Muscle of arm (tissue), 1 donor: ENCODE measurements at regions not wholly inside any gene's neighbourhood (a gene's known extent, or its start where the extent isn't known, plus 50 kb on each side); places are given as distances from the start of the nearest gene placed in this dataset.
"Not testable (repeated sequence)": the region's sequence is repeated elsewhere in the genome, so short reads cannot be mapped to it uniquely, and the experiment has no call there.

Experiments
- DNase-seq: peaks from one replicate; pipeline ENCODE4 v3.0.0-alpha.2; 2013

DNA sequence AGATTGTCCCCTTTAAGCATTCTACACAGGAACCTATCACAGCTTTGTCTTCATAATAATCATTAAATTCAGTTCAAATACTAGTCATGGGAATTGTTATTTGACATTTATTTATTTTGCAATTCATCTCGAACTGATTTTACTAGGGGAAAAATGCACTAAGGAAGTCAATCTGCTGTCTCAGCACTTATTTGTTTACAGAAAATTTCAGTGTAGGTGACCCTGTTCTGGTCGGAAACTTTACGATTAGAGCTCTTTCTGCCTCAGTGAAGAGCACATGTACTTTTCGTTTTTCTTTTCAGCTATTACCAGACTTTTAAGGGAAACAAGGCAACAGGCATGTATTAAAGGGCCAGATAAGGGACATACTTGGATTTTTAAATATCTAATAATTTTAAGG is 1405.7 kb upstream of the ZEB2 start:
- no peak for DNase-seq

DNA sequence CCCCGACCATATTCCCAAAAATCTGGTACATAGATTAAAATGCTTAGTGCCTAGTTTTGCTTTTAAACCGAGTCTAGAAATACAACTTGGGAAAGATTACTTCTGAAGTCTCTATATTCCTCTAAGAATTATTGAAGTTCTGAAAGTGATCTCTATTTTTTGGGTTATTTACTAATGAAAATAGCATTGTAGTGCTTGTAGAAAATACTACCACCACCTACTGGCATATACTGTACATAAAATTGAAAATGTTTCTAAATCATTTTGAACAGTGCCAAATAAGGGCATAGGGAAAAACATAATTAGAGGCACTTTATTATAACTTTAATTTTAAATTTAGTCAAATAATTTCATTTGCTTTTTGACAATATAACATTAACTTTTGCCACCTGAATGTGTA is 1399.6 kb upstream of the ZEB2 start:
- DNase-seq = no peak

DNA sequence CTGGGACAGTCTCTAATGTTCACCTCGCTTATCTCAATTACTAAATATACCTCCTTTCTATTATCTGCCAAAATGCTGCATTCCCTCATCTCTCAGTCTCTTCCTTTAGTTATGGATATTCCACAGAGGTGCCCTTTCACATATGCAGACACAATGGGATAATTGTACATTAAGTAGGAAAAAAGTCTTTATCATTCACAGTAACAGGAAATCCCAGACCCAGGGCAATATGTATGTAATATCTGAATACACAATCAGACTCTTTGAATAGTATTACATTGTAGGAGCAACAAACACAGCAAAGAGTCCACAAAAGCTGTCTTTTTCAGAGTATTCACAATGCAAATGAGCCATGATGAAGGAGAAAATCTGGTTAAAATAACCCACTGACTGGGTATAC is 1399.0 kb upstream of the ZEB2 start:
- no peak for DNase-seq

DNA sequence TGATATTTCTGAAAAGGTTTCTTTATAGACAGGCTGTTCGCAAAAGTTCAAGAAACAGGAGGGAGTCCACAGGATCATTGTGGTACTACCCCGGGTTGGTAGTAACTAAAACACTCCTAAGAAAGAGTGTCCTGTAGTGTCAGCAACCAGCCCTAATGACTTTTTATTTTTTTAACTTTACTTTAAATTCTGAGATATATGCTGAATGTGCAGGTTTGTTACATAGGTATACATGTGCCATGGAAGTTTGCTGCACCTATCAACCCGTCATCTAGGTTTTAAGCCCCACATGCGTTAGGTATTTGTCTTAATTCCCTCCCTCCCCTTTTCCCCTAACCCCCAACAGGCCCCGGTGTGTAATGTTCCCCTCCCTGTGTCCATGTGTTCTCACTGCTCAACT is 1396.9 kb upstream of the ZEB2 start:
- DNase-seq = no peak

DNA sequence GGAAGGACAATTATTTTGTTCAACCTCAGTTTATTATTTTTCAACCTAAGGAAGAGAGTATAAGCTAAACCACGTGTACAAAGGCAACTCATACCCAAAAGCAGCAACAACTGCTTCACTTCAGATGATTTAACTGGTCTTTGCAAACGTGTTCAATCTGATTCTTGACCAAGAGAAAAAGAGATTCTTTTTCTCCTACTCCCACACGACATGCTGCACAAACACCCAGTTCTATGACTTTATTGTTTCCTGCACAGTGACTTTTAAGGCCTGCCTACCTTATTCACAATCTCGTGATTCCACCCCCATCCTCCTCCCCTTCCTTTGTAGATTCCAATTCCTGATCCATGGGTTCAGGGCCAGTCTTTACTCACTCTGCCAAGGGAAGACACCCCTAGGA is 1394.8 kb upstream of the ZEB2 start:
- no peak for DNase-seq

DNA sequence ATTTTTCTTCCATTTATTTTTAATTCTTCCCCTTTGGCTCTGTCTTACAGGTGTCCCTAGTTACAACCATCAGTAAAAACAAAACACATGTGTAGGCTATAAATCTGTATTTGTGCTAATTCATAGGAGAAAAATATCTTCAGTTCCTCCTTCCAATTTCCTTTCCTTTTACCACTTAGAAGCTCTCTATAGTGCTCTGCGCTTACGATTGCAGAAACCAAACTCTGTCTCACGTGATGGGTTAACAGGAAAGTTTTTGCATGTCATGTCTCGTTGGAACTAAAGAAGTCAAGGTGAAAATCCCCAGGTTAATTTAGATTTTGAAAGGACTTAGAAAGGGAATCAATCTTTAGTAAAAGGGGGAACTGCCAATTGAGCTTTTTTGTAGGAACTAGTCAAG is 1390.5 kb upstream of the ZEB2 start:
- DNase-seq = no peak

DNA sequence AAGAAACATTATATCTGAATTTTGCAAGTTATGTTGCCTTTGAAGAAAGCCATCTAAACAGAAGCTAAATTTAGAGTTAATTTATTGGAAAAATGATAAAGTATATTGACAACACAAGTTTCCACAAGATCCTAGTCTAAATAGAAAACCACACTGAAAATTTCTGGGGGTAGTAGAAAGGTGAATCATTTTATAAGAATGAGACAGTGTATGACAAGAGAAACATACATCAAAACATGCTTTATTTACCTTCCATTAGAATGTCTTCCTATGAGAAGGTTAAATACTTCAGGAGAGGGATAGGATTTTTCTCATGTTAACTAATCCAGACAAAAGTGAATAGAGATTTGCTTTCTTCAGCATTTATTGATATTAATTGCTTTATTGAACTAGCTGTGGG is 1389.8 kb upstream of the ZEB2 start:
- DNase-seq = no peak

DNA sequence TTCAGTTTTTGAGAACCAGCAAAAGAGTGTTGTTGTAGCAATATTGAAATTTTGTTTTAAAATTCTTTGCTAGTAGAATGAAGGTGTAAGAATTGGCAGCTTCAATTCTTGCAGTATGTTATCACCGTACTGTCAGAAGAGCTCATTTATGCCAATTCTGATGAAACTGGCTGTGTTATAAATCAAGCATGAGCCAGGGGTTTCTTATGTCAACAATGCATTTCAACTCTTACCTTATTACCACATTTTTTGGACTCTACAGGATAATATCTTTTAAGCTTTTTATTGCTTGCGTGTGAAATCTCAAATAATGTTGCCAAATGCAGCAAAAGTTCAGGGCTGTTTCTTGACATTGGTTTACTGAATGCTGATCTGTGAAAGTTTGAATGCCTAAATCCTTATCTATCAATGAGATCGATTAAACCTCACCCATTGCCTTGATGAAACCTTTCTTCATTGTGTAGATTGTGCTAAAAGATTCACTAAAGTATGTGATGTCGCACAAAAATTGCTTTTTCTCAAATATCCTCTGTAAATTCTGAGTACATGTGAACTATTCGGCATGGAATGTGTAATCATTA is 1389.3 kb upstream of the ZEB2 start:
- no peak for DNase-seq

DNA sequence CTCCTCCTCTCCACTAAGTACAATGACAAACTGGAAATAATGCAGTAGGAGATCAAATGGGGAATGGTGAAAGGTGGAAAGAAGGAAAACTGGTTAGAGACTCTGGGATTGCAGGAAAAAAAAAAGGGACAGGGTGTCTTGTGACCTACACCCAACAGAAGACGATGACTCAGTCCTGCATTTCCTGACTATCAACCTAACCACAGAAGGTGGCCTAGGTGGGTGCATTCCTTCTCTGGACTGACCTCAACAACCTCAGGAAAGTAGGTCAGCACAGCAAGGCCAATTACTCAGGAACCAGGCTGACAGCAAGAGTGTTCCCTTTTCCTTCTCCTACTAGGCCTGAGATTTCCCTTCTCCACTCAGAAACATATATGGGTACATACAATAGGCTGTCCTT is 1386.4 kb upstream of the ZEB2 start:
- no peak for DNase-seq

DNA sequence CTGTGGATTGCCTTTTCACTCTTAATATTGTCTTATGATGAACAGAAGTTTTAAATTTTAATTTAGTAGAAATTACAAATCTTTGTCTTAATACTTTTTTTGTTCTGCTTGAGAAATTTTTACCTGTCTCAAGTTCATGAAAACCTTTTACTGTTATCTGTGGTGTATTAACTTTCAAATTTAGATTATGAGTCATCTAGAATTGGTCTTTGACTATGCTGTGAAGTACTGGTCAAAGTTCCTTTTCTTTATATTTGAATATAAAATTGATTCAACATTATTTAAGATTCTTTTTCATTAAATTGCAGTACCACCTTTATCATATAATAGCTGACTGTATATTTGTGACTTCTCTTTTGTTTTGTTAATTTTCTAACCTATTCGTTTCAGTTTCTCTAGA is 1385.5 kb upstream of the ZEB2 start:
- DNase-seq = no peak

DNA sequence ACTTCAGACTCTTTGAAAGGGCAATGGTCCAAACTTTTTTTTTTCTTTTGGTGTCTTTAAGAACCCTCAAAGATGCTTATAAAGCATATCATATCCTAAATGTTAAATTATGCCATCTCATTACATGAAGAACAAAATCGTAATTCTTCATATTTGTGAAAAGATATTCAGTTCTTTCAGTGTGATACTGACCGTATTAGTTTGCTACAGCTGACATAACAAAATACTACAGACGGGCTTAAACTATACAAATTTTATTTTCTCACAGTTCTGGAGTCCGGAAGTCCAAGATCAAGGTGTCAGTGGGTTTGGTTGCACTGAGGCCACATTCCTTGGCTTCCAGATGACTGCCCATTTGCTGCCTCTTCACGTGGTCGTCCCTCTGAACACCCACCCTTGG is 1377.2 kb upstream of the ZEB2 start:
- no peak for DNase-seq

DNA sequence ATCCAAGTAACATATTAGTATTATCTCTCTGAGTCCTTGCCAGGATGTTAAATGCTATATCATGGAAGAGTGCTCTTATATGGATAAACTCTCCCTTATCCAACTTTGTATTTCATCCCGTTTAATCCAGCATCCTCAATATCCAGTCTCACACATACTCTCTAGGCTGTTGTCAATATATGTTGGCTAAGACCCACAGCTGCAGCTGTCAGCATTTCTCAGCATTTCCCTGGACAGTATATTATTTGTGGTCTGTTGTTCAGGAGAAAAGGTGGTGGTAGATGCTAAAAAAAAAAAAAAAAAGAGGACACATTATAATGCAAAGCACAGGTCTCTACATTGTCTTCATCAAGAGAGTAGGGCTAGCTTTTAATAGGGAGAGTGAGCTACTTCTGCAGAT is 1368.0 kb upstream of the ZEB2 start:
- peak; percentile 15 for DNase-seq

DNA sequence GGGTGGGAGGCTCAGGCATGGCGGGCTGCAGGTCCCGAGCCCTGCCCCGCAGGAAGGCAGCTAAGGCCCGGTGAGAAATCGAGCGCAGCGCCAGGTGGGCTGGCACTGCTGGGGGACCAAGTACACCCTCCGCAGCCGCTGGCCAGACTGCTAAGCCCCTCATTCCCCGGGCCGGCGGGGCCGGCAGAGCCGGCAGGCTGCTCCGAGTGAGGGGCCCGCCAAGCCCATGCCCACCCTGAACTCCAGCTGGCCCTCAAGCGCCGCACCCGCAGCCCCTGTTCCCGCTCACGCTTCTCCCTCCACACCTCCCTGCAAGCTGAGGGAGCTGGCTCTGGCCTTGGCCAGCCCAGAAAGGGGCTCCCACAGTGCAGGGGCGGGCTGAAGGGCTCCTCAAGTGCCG is 1361.1 kb upstream of the ZEB2 start:
- DNase-seq = not testable (repeated sequence)

DNA sequence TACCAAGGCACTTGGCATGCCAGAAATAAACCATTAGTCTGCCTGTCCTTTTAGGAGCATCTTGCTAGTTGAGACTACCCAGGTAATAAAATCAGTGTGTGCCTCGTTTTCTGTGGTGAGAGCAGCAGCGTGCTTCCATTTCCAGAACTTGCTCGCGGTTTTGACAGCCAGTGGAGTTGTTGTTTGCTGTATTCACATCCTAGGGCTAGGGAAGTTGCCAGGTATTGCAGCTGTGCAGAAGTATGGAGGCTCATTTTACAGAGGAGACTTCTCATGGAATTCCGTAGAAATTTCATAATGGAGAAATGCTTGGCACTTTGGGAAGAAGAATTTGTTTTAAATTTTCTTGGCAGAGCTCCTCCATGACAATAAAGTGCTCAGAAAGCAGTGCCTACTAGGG is 1355.1 kb upstream of the ZEB2 start:
- peak; percentile 59 for DNase-seq

DNA sequence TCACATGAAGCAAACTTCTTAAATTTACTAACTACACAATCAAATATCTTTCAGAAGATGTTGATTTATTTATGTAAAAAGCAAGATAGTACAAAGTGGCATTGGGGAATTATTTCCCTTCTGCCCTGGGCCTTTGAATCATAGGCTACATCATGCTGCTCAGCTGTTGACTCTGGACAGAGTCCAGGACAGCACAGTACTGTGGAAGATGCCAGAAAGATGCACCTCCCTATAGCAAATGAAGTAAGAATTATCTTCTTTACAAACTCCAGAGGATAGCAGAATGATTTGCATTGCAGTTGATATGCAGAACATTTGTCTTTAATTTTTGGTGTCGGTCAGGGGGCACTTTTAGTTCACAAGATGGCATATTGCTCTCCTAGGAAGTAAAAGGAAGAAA is 1354.5 kb upstream of the ZEB2 start:
- DNase-seq = peak; percentile 79

DNA sequence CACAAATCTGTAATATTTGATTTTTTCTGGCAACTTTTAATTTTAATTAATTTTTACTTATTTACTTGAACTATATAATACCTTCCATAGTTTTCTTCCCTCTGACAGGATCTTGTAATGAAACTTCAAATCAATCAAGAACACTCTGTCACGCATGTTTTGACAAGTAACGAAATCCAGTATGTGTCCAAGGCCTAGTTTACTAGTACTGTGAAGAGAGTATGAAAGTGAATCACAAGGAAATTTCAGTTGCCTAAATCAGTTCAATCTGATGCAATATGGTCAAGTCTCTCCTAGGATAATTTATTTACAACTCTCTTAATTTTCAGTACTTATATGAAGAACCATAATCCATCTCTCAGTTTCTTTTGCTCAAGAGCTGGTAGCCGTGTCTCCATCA is 1344.6 kb upstream of the ZEB2 start:
- no peak for DNase-seq

DNA sequence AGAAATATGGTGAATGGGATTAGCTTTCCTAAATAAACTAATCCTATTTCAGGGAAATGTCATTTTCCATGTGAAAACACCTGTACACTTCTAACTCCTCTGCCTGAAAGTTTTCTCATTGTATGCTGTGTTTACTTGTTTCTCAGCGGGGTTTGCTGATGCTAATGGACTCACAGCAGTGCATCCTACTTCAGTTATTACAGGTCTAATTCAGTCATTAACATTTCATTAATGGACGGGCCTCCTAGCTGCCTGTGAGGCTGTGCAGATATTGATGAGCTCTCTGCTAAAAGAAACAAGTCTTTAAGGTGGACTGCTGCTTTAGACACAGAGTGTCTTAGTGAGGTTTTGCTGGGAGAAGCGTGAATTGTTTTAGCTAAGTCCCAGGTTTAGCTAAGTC is 1342.0 kb upstream of the ZEB2 start:
- no peak for DNase-seq

DNA sequence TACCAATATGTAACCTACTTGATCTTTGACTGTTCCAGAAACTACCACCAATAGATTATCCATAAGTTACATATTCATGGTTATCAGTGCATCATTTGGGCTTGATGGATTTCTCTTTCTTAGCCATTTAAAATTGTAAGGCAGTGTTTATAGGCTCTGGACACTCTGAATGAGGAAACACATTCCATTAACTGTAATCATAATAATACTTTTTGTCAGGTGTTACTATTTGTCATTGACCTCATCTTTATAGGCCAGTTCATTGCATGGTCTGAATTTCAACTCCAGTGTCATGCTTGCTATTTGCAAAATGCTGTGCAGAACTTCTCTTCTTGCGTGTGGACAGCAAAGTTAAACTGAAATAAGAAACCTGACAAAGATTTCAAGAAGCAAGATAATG is 1340.2 kb upstream of the ZEB2 start:
- no peak for DNase-seq

DNA sequence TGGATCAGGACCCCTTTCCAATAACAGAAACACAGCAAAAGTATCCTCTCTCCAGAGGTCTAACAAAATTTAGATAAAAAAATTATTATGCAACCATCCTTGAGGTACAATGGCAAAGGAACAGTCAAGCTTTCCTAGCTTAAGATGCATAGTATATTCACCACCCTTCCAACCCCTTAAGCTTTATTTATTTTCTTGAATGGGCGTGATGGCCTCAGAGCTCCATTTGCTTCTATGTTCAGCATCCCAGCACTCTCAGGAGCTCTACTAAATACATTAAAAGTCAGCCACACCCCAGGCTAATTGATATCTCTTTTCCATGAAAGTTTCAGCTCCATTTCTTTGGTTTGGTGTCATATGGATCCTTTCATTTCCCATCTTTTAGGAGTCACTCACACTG is 1335.2 kb upstream of the ZEB2 start:
- DNase-seq = no peak

DNA sequence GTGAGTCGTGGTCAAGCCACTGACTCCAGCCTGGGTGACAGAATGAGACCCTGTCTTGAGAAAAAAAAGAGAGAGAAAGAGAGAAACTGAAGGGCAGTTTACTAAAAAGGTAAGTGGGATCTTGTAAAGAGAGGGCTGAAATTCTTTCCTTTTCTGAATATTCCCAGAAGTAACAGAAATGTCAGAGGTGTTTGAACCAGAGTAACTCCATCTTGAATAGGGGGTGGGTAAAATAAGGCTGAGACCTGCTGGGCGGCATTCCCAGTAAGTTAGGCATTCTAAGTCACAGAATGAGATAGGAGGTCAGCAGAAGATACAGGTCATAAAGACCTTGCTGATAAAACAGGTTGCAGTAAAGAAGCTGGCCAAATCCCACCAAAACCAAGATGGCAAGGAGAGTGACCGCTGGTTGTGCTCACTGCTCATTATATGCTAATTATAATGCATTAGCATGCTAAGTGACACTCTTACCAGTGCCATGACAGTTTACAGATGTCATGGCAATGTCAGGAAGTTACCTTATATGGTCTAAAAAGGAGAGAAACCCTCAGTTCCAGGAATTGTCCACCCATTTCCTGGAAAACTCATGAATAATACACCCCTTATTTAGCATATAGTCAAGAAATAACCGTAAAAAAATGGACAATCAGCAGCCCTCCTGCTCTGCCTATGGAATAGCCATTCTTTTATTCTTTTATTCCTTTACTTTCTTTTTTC is 1334.3 kb upstream of the ZEB2 start:
- DNase-seq = no peak

DNA sequence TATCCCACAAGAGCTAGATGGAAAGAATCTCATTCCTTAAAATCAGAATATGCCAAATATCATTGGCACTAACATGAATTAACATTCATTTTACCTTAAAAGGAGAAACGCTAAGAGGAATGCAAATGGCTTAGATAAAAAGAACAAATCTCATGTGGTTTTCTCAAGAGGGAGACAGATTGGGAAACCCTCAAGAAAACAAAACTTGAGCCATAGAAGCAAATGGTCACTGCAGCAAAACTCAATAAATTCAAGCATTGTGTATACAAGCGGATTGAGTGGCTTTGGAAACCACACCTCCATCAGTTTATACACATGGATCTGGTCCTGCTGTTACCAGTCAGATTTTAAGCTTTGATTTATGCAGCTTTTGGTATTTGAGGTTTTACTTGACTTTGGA is 1331.8 kb upstream of the ZEB2 start:
- DNase-seq = no peak

DNA sequence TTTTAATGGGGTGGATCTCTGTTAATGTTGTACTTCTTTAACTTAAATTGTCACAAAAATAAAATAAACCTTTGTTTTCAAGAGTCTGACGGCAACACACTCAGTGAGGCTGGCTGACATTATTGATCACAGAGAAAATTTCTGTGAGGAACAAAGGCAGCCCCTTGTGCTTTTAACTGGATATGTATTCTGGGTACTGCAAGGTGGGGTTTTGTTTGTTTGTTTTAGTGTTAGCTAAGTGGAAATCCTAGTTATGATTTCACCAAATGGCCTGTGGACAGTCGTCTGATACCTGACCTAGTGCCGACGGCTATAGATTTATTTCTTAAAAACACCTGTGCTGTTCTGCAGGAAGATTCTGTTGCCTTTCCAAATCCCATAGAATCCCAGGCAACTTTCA is 1329.5 kb upstream of the ZEB2 start:
- DNase-seq = no peak

DNA sequence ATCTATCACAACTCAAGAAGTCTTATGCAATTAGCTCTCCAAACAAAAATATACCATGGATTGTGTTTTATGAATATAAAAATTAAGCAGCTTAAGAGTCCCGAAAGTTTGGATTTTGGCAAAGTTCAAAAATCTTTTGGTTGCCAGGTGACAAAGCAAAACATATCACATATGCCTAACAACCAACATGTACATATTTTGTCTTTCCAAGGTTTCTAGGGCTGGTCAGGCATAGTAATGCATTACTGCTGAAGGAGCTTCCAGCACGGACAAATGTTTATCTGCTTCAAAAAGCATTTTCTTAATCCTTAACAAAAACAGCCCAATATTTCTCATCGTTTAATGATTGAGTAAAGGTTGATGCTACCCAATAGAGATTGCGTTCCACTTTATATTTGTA is 1327.1 kb upstream of the ZEB2 start:
- DNase-seq = peak; percentile 73

DNA sequence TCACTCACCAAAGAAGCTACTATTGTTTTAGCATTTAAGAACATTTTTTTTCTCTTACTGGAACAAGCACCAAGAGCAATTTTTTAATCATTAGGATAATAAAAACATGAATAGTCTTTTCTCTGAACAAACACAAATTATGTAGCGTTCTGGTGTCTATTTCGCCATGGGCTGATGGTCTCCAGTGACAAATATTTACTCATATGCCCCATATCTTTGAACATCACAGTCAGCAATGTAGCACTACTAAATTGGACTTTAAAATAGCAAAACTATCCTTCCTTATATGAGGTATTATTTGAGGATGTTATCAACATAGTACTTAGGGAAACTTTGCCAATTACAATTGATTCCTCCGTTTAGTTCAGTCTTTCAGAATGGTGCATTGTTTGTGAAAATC is 1326.0 kb upstream of the ZEB2 start:
- DNase-seq = no peak
